DMS 273 (cell line): ENCODE measurements at regions not wholly inside any gene's neighbourhood (a gene's known extent, or its start where the extent isn't known, plus 50 kb on each side); places are given as distances from the start of the nearest gene placed in this dataset.

Source experiments
- DNase-seq: peaks from one replicate; lab custom pipeline; 2025; ENCODE audit not compliant: unreplicated experiment; lab: John Stamatoyannopoulos, UW

GRCh38 chr4:153989505-153989904 is 200.6 kb upstream of the SFRP2 start:
- no peak for DNase-seq

- DNase-seq = no peak
These were observed 199.8 kb upstream of the SFRP2 start for GRCh38 chr4:153988492-153989363.

DNA sequence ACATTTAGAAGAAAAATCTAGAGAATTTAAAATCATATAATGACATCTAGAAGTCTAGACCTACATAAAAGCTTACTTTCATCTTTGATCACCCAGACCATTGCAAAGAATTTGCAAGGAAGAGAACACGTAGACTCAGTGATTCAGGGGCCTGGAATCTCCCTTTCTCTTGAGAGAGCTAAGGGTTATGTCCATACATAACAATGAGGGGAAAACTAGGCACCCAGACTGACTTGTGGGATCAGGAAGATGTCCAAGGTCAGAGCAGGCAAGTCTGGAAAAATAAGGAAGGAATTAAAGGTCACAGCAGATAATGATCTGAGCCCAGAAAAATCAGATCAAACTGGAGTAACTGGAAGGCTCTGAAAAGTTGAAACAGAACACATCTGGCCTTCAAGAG is 198.4 kb upstream of the SFRP2 start:
- DNase-seq = no peak

DNA sequence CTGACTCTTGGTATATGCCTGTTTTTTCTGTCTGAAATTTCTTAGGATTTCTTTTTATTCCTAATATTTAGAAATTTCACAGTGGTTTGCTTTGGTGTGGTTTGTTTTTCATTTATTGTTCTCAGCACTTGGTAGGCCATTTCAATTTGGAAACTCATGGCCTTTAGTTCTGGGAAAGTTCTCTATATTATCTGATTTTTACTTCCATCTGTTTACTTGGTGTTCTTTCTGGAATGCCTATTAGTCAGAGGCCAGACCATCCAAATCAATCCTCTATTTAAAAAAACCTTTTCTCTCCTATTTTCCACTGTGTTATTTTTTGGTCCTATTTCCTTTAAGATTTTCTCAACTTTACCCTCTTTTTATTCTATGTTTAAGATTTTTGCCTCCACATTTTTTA is 188.1 kb upstream of the SFRP2 start:
- no peak for DNase-seq

- DNase-seq = no peak
These were observed 185.6 kb upstream of the SFRP2 start for GRCh38 chr4:153974452-153974851.

GRCh38 chr4:153973942-153974341 is 185.1 kb upstream of the SFRP2 start:
- no peak for DNase-seq

GRCh38 chr4:153971899-153972298 is 183.0 kb upstream of the SFRP2 start:
- DNase-seq = no peak

GRCh38 chr4:153970169-153970568 is 181.3 kb upstream of the SFRP2 start:
- no peak for DNase-seq

- DNase-seq = no peak
These were observed 180.7 kb upstream of the SFRP2 start for GRCh38 chr4:153969542-153969941.

DNA sequence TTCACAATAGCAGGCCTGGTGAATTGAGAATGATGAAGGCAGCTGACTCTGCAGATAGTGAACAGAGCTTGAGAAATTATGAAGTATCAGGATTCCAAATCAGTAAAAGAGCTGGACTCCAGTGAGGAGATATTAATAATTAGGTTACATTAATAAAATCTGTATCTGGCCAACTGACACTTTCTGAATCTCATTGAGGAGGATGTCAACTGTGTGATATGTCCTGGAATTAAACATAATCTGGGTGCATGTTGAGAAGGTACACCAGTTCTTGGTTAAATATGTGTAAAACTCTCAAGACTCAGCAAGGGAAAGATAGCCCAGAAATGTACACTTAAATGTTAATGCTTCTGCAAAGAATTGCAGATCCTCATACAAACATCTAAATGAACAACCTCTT is 177.8 kb upstream of the SFRP2 start:
- no peak for DNase-seq

DNA sequence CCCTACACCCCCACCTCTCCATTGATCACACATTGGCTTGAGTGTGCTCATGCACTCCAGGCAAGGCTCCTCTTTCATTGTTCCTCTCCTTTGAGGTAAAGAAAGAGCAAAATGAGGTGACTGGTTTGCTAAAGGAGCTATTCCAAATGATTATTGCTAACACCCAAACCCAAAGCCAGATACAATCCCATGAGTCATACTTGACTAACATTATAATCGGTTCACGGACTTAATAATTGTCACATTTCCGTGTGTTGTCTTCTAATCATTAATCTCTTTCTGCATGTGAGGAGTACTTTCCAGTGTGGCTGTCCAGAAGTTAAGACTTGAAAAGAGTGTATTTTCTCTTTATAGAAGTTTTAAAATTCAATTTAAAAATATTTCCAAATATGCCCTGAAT is 174.3 kb upstream of the SFRP2 start:
- no peak for DNase-seq

- no peak for DNase-seq
These were observed 173.6 kb upstream of the SFRP2 start for GRCh38 chr4:153962311-153963039.

DNA sequence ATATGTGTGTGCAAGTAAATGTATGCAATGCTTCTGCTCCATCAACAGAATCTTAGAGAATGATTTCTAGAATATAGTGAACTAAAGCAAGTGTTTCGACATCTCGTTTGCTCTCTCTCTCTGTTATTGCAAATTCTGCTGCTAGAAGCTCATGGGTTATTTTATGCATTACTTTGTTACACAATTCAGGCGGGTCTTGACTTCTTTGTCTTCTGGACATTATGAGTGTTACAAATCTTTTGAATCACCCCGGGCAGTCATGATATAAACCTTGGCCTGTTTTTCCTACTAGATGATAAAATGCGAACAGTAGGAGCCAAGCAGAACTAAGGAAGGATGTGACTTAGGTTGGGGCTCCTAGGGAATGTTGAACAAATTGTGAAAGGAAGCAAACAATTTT is 166.4 kb upstream of the SFRP2 start:
- no peak for DNase-seq

DNA sequence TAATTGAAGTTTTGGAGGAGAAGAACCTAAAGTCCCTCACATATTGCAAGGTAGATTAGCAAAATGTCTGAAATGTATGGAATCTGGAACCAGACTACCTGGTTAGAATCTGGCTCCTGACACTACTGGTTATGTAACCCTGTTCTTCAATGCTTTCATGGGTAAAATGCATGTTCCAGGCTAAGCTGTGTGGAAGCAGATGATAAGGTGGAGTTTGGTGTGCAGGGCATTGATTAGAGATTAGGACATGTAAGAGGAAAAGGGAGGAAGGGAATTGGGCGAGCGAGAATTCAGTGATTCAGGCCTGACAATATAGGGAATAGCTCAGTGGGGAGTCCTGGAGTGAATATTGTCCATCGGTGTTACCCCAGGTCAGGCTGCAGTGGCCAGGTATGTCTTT is 165.8 kb upstream of the SFRP2 start:
- no peak for DNase-seq

DNA sequence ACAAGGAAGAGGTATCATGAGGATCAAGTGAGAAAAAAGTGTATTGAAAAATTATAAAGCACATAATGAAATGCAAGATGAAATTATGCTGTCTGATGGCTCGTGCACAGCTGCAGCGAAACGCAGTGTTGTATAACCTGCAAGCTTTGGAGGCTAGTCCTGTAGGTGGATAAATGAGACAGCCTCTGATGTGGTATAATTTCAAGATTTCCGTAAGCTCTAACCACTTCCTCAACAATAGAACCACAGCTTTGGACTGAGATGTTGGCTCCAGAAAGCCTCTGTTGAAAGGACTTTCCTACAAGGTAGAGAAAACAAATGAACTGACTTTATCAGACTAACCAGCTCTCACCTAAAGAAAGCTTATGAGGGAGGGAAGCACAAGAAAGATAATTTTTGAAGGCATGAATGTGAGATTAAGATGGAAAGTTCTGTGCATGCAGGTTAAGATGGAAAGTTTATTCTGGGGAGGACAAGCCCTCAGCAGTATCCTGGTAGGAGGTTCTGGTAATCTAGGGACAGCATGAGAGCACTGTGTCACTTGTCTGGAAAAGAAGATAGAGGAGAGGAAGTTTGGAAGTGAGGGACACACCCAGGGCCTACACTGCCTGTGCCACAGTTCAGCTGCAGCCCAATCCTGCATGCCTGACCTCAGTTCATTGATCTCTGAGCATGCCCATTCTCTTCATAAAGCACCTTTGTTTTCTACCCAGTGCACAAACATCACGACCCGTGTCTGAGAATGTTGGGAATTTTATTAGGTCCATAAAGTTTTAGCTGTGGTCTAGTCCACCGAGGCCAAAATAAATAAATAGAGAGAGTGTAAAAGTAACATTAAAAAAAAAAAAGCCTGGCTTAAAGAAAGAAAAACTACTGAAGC is 161.5 kb upstream of the SFRP2 start:
- DNase-seq = no peak

GRCh38 chr4:153948041-153948440 is 159.2 kb upstream of the SFRP2 start:
- DNase-seq = no peak

DNA sequence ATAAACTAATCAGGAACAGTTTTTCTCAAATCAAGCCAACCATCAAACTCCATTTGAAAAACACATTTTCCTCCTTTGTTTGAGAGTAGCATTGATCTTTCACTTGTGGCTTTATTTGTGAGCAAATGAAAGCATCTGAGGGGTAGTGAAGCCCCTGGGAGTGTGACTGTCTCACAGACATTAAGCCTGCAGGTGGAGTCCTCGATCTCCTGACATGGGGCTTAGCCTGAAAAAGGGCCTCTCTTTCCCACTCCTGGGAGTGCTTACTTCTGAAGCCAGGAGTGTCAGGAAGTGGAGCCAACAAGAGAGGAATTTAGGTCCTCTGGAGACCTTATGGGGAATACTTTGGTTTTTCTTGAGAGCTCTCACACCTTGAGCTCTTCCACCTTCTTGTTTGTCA is 158.2 kb upstream of the SFRP2 start:
- DNase-seq = no peak

GRCh38 chr4:153945704-153946103 is 156.8 kb upstream of the SFRP2 start:
- DNase-seq = no peak

- no peak for DNase-seq
These were observed 155.0 kb upstream of the SFRP2 start for GRCh38 chr4:153943738-153944415.

GRCh38 chr4:153940916-153941315 is 152.0 kb upstream of the SFRP2 start:
- DNase-seq = no peak

DNA sequence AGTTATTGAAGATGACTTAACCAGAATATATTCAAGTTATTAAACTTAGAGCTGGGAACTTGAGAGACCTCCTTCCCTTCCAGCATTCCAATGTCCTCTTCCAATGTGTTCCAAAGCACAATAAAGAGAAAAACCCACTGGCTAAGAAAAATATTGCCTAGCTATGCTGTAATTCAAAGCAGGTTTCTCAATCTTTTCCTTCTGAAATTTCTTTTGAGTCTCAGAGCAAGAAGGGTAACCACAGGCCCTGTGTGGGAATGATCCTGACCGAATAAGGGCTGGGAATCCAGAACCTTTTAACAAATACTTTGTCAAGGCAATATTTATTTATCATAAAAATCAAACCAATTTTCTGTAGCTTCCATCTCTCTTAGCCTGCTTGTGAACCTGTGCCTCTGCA is 150.7 kb upstream of the SFRP2 start:
- no peak for DNase-seq
